ENCODE measurements at regions not wholly inside any gene's neighbourhood (a gene's known extent, or its start where the extent isn't known, plus 50 kb on each side); places are given as distances from the start of the nearest gene placed in this dataset.

GRCh38 chr16:13727943-13728342 is 192.0 kb upstream of the ERCC4 start:
- no peak for TF ChIP-seq ZNF37A (tag by site-specific recombination; IDR thresholded peaks at IDR 0.05)
- no peak for TF ChIP-seq CTCF (tag by site-specific recombination; IDR thresholded peaks at IDR 0.05)
- no peak for TF ChIP-seq KLF16 (tag by site-specific recombination; IDR thresholded peaks at IDR 0.05)
- no peak for TF ChIP-seq ZNF768 (tag by site-specific recombination; IDR thresholded peaks at IDR 0.05)
- no peak for TF ChIP-seq SP2 (tag by site-specific recombination; IDR thresholded peaks at IDR 0.05)
- TF ChIP-seq ZNF600 (tag by site-specific recombination; IDR thresholded peaks at IDR 0.05): no peak
- TF ChIP-seq, protein P1, sequence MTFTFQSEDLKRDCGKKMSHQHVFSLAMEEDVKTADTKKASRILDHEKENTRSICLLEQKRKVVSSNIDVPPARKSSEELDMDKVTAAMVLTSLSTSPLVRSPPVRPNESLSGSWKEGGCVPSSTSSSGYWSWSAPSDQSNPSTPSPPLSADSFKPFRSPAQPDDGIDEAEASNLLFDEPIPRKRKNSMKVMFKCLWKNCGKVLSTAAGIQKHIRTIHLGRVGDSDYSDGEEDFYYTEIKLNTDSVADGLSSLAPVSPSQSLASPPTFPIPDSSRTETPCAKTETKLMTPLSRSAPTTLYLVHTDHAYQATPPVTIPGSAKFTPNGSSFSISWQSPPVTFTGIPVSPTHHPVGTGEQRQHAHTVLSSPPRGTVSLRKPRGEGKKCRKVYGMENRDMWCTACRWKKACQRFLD (tag by site-specific recombination; IDR thresholded peaks at IDR 0.05): no peak
- no peak for TF ChIP-seq ZNF138 (tag by site-specific recombination; IDR thresholded peaks at IDR 0.05; ENCODE audit: borderline replicate concordance)
- no peak for TF ChIP-seq ZNF175 (tag by site-specific recombination; IDR thresholded peaks at IDR 0.05)
- TF ChIP-seq ZNF23 (tag by site-specific recombination; IDR thresholded peaks at IDR 0.05; ENCODE audit: borderline replicate concordance): no peak
- TF ChIP-seq, protein P2, sequence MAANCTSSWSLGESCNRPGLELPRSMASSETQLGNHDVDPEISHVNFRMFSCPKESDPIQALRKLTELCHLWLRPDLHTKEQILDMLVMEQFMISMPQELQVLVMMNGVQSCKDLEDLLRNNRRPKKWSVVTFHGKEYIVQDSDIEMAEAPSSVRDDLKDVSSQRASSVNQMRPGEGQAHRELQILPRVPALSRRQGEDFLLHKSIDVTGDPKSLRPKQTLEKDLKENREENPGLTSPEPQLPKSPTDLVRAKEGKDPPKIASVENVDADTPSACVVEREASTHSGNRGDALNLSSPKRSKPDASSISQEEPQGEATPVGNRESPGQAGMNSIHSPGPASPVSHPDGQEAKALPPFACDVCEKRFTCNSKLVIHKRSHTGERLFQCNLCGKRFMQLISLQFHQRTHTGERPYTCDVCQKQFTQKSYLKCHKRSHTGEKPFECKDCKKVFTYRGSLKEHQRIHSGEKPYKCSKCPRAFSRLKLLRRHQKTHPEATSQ (tag by site-specific recombination; IDR thresholded peaks at IDR 0.05): no peak
- no peak for TF ChIP-seq ZNF585B (tag by site-specific recombination; IDR thresholded peaks at IDR 0.05)
- TF ChIP-seq ZNF426 (tag by site-specific recombination; IDR thresholded peaks at IDR 0.05): no peak
- TF ChIP-seq PATZ1 (tag by site-specific recombination; IDR thresholded peaks at IDR 0.05): no peak
